Endodermal cell (in vitro differentiated cells): ENCODE measurements at regions not wholly inside any gene's neighbourhood (a gene's known extent, or its start where the extent isn't known, plus 50 kb on each side); places are given as distances from the start of the nearest gene placed in this dataset.

Experiments used
- DNase-seq: peaks from one replicate; pipeline ENCODE4 v3.0.0-alpha.2; 2017
- H3K27ac ChIP-seq: 2 replicates; pipeline ENCODE4 v1.5.1; 2013; ENCODE audit warnings: mild to moderate bottlenecking, low read depth, low read length, moderate library complexity
- H3K27me3 ChIP-seq: 2 replicates; pipeline ENCODE4 v1.6.1; 2013; ENCODE audit warnings: mild to moderate bottlenecking, low read length, moderate library complexity; ENCODE audit not compliant: insufficient read depth, control insufficient read depth, poor library complexity, severe bottlenecking
- H3K36me3 ChIP-seq: 2 replicates; pipeline ENCODE4 v1.7.0; 2013; ENCODE audit warnings: mild to moderate bottlenecking, low read length, moderate library complexity; ENCODE audit not compliant: control insufficient read depth, insufficient read depth
- H3K4me1 ChIP-seq: one replicate; pipeline ENCODE4 v1.7.0; 2013; ENCODE audit warnings: low read length; ENCODE audit not compliant: control insufficient read depth, insufficient read depth
- H3K4me3 ChIP-seq: 2 replicates; pipeline ENCODE4 v1.5.1; 2013; ENCODE audit warnings: mild to moderate bottlenecking, low read length, moderate library complexity
- H3K9ac ChIP-seq: 2 replicates; pipeline ENCODE4 v1.6.1; 2013; ENCODE audit warnings: mild to moderate bottlenecking, low read length, moderate library complexity; ENCODE audit not compliant: poor library complexity, severe bottlenecking; ENCODE audit errors: extremely low read depth
- H3K9me3 ChIP-seq: 2 replicates; pipeline ENCODE4 v1.6.1; 2013; ENCODE audit warnings: mild to moderate bottlenecking, low read length, moderate library complexity; ENCODE audit not compliant: control insufficient read depth
- H3K27ac Mint-ChIP-seq: 2 replicates; pipeline ENCODE4 v1.8.0; 2020; ENCODE audit warnings: mixed read lengths
- H3K27me3 Mint-ChIP-seq: 2 replicates; pipeline ENCODE4 v1.8.0; 2021; ENCODE audit warnings: mild to moderate bottlenecking, mixed read lengths; ENCODE audit not compliant: insufficient read depth
- H3K36me3 Mint-ChIP-seq: 2 replicates; pipeline ENCODE4 v1.8.0; 2020; ENCODE audit warnings: low read depth, mixed read lengths
- H3K4me1 Mint-ChIP-seq: 2 replicates; pipeline ENCODE4 v1.8.0; 2020; ENCODE audit warnings: mixed read lengths
- H3K4me3 Mint-ChIP-seq: 2 replicates; pipeline ENCODE4 v1.8.0; 2020; ENCODE audit warnings: mild to moderate bottlenecking, moderate library complexity, mixed read lengths
- H3K9me3 Mint-ChIP-seq: 2 replicates; pipeline ENCODE4 v1.8.0; 2020; ENCODE audit warnings: mild to moderate bottlenecking, mixed read lengths
- WGBS, 2 experiments: methylation state at CpG; one replicate each; pipeline versions ENCODE4 v1.1.5 to v1.1.7; 2013; ENCODE audit warnings: missing lambda C conversion rate in 2 of 2, mixed read lengths in 1 of 2; ENCODE audit not compliant: insufficient coverage in 1 of 2, insufficient read length in 1 of 2; 5-methylcytosine and 5-hydroxymethylcytosine counted together
- TF ChIP-seq, protein P1 (sequence below): fragments of 200-600 bp; sonication (generic); conservative IDR thresholded peaks from 2 replicates; pipeline ENCODE4 v1.5.0; 2021; ENCODE audit warnings: antibody characterized with exemption, mild to moderate bottlenecking

- Histone ChIP-seq H3K4me3 (no peak overlapping the region), H3K36me3 (no peaks in the 10 kb centered on the region), H3K9ac (no peak overlapping the region), H3K4me1 (no peaks in the 10 kb centered on the region), H3K27ac (no peak overlapping the region), H3K27me3 (peaks cover under 1% of the 10 kb centered on the region), H3K9me3 (no peaks in the 10 kb centered on the region)
- TF ChIP-seq, protein P1, sequence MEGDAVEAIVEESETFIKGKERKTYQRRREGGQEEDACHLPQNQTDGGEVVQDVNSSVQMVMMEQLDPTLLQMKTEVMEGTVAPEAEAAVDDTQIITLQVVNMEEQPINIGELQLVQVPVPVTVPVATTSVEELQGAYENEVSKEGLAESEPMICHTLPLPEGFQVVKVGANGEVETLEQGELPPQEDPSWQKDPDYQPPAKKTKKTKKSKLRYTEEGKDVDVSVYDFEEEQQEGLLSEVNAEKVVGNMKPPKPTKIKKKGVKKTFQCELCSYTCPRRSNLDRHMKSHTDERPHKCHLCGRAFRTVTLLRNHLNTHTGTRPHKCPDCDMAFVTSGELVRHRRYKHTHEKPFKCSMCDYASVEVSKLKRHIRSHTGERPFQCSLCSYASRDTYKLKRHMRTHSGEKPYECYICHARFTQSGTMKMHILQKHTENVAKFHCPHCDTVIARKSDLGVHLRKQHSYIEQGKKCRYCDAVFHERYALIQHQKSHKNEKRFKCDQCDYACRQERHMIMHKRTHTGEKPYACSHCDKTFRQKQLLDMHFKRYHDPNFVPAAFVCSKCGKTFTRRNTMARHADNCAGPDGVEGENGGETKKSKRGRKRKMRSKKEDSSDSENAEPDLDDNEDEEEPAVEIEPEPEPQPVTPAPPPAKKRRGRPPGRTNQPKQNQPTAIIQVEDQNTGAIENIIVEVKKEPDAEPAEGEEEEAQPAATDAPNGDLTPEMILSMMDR: no peak
- peaks cover 8% of the 10 kb centered on the region for H3K27me3 Mint-ChIP-seq
- no peak overlapping the region for H3K27ac Mint-ChIP-seq
- H3K4me3 Mint-ChIP-seq: no peak overlapping the region
- peak; percentile 60 for DNase-seq
- no peaks in the 10 kb centered on the region for H3K9me3 Mint-ChIP-seq
- no peaks in the 10 kb centered on the region for H3K36me3 Mint-ChIP-seq
- WGBS, 2 experiments: 67 to 72% methylated on average over 14 to 20 of the region's 20 CpGs
- H3K4me1 Mint-ChIP-seq: peaks cover 7% of the 10 kb centered on the region
Observed at GRCh38 chr17:79214940-79215604, 140.4 kb downstream of the ENGASE start.

DNA sequence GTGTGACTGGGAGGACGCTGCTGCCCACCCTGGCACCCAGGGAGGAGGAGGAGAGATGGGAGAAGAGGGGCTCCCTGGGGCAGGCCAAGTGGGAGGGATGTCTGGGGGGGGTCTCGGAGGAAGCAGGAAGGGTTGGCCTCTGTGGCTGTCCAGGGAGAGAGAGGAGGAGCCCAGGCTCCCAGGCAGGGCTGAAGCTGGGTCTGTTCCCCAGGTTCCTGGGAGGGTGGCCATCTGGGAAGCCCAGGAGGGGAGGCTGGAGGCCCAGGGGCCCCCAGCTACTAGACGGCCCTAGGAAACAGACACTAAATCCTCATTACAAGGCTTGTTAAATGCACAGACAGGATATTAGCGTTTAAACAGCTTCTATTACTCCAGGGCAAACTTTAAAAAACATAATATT lies 139.8 kb downstream of the ENGASE start:
- WGBS, 2 experiments: 95% methylated on average over 4 of the region's 4 CpGs; no CpG with 5 or more reads in 1 of the 2 experiments
- DNase-seq: peak; percentile 46
- Mint-ChIP-seq H3K27ac (no peak overlapping the region), H3K36me3 (no peaks in the 10 kb centered on the region), H3K27me3 (peaks cover 8% of the 10 kb centered on the region), H3K4me1 (peaks cover 7% of the 10 kb centered on the region), H3K9me3 (no peaks in the 10 kb centered on the region), H3K4me3 (no peak overlapping the region)
- Histone ChIP-seq H3K4me3 (no peak overlapping the region), H3K36me3 (no peaks in the 10 kb centered on the region), H3K27ac (no peak overlapping the region), H3K27me3 (no peaks in the 10 kb centered on the region), H3K9me3 (no peaks in the 10 kb centered on the region), H3K9ac (no peak overlapping the region), H3K4me1 (no peaks in the 10 kb centered on the region)
- TF ChIP-seq, protein P1: no peak

- Mint-ChIP-seq H3K27me3 (peaks cover 5% of the 10 kb centered on the region), H3K4me3 (no peak overlapping the region), H3K4me1 (peaks cover 4% of the 10 kb centered on the region), H3K36me3 (no peaks in the 10 kb centered on the region), H3K27ac (no peak overlapping the region), H3K9me3 (no peaks in the 10 kb centered on the region)
- H3K4me1 ChIP-seq: no peaks in the 10 kb centered on the region
- H3K27ac ChIP-seq: no peak overlapping the region
- WGBS, 2 experiments: 81 to 100% methylated on average over 1 to 10 of the region's 10 CpGs
- no peak overlapping the region for H3K9ac ChIP-seq
- no peaks in the 10 kb centered on the region for H3K27me3 ChIP-seq
- TF ChIP-seq, protein P1: no peak
- H3K36me3 ChIP-seq: no peaks in the 10 kb centered on the region
- H3K4me3 ChIP-seq: no peak overlapping the region
- peak; percentile 76 for DNase-seq
- H3K9me3 ChIP-seq: no peaks in the 10 kb centered on the region
Observed at GRCh38 chr17:79213305-79213704, 138.7 kb downstream of the ENGASE start.
